GM23338 (cell line): ENCODE measurements at regions not wholly inside any gene's neighbourhood (a gene's known extent, or its start where the extent isn't known, plus 50 kb on each side); places are given as distances from the start of the nearest gene placed in this dataset.

Source experiments
- ATAC-seq: fragments of 200-7000 bp; cut with Tn5 transposase; 3 replicates; pipeline ENCODE4 v1.9.1; 2020
- DNase-seq: peaks from one replicate; pipeline ENCODE4 v3.0.0-alpha.2; 2015; ENCODE audit warnings: low spot score
- H2AFZ ChIP-seq: fragments of 200-600 bp; sonication (generic); 2 replicates; pipeline ENCODE4 v1.8.0; 2016; ENCODE audit warnings: antibody characterized with exemption, mild to moderate bottlenecking, moderate library complexity
- H3F3A ChIP-seq: fragments of 200-600 bp; sonication (generic); replicated peaks from 2 replicates; pipeline ENCODE4 v1.8.0; 2017; ENCODE audit warnings: antibody characterized with exemption, mixed run types, low read depth
- H3K27ac ChIP-seq: fragments of 200-600 bp; sonication (generic); 2 replicates; pipeline ENCODE4 v1.6.1; 2016; ENCODE audit warnings: low read depth
- H3K27me3 ChIP-seq: fragments of 200-600 bp; sonication (generic); 2 replicates; pipeline ENCODE4 v1.8.0; 2016; ENCODE audit warnings: mild to moderate bottlenecking, mixed run types, moderate library complexity; ENCODE audit not compliant: insufficient read depth
- H3K36me3 ChIP-seq: fragments of 200-600 bp; sonication (generic); 2 replicates; pipeline ENCODE4 v1.8.0; 2016; ENCODE audit warnings: mild to moderate bottlenecking; ENCODE audit not compliant: insufficient read depth
- H3K4me1 ChIP-seq: fragments of 200-600 bp; sonication (generic); 2 replicates; pipeline ENCODE4 v1.8.0; 2016; ENCODE audit warnings: mild to moderate bottlenecking, moderate library complexity; ENCODE audit not compliant: insufficient read depth
- H3K4me2 ChIP-seq: fragments of 200-600 bp; sonication (generic); 2 replicates; pipeline ENCODE4 v1.7.1; 2017; ENCODE audit warnings: mixed run types
- H3K4me3 ChIP-seq: fragments of 200-600 bp; sonication (generic); 2 replicates; pipeline ENCODE4 v1.6.1; 2016; ENCODE audit warnings: mixed run types
- H3K79me2 ChIP-seq: fragments of 200-600 bp; sonication (generic); replicated peaks from 2 replicates; pipeline ENCODE4 v1.8.0; 2017; ENCODE audit warnings: mild to moderate bottlenecking; ENCODE audit not compliant: insufficient read depth
- H3K9me2 ChIP-seq: fragments of 200-600 bp; sonication (generic); 2 replicates; pipeline ENCODE4 v1.8.0; 2017; ENCODE audit not compliant: insufficient read depth
- H4K20me1 ChIP-seq: fragments of 200-600 bp; sonication (generic); replicated peaks from 2 replicates; pipeline ENCODE4 v1.8.0; 2017; ENCODE audit warnings: mild to moderate bottlenecking; ENCODE audit not compliant: insufficient read depth
- H3K27ac Mint-ChIP-seq: 2 replicates; pipeline ENCODE4 v1.8.0; 2020; ENCODE audit warnings: inconsistent platforms, mild to moderate bottlenecking, moderate library complexity, mixed read lengths
- H3K27me3 Mint-ChIP-seq: 3 replicates; pipeline ENCODE4 v1.8.0; 2022; ENCODE audit warnings: low read depth, mild to moderate bottlenecking, moderate library complexity, mixed read lengths, inconsistent platforms; ENCODE audit not compliant: insufficient read depth, poor library complexity
- H3K36me3 Mint-ChIP-seq: 3 replicates; pipeline ENCODE4 v1.8.0; 2021; ENCODE audit warnings: low read depth, mild to moderate bottlenecking, inconsistent platforms, moderate library complexity, mixed read lengths
- H3K4me1 Mint-ChIP-seq: 3 replicates; pipeline ENCODE4 v1.8.0; 2020; ENCODE audit warnings: mild to moderate bottlenecking, inconsistent platforms, mixed read lengths
- H3K4me3 Mint-ChIP-seq: 3 replicates; pipeline ENCODE4 v1.8.0; 2021; ENCODE audit warnings: moderate library complexity, mild to moderate bottlenecking, inconsistent platforms, mixed read lengths
- H3K9me3 Mint-ChIP-seq: 3 replicates; pipeline ENCODE4 v1.8.0; 2020; ENCODE audit warnings: moderate library complexity, mild to moderate bottlenecking, inconsistent platforms, mixed read lengths
- CTCF ChIP-seq, 2 experiments: fragments of 200-600 bp in 1 of 2; sonication (generic) in 1 of 2; conservative IDR thresholded peaks; 2 replicates each; pipeline versions ENCODE4 v1.5.1 to v1.6.1; 2016 to 2017; ENCODE audit warnings: antibody characterized with exemption in 2 of 2, low read depth in 2 of 2, mild to moderate bottlenecking in 2 of 2, moderate library complexity in 1 of 2
- EZH2phosphoT487 ChIP-seq: fragments of 200-600 bp; sonication (generic); IDR thresholded peaks from one replicate; pipeline ENCODE4 v1.8.1; 2018; ENCODE audit warnings: antibody characterized with exemption; ENCODE audit not compliant: unreplicated experiment
- STAT1 ChIP-seq: IDR thresholded peaks from one replicate; pipeline ENCODE4 v1.6.1; 2016; ENCODE audit warnings: antibody characterized with exemption; ENCODE audit not compliant: unreplicated experiment
- ZNF114 ChIP-seq: fragments of 250-450 bp; sonication (Bioruptor Pico); IDR thresholded peaks from 2 replicates; pipeline ENCODE4 v1.5.0; 2020; ENCODE audit warnings: mild to moderate bottlenecking, moderate library complexity
- ZNF462 ChIP-seq: fragments of 250-450 bp; sonication (Bioruptor Pico); IDR thresholded peaks from 2 replicates; pipeline ENCODE4 v1.5.0; 2020; ENCODE audit warnings: mild to moderate bottlenecking, moderate library complexity

GRCh38 chr10:89909752-89910151 lies 208.4 kb downstream of the KIF20B start:
- H3K27me3 ChIP-seq: no peaks in the 10 kb centered on the region

More at GRCh38 chr10:89909752-89910151, 208.4 kb downstream of the KIF20B start:
- no peaks in the 10 kb centered on the region for H3K9me3 Mint-ChIP-seq
- ATAC-seq (no peak), DNase-seq (no peak)
- no peak overlapping the region for H3K4me3 ChIP-seq
- H2AFZ ChIP-seq: no peak overlapping the region
- no peaks in the 10 kb centered on the region for H4K20me1 ChIP-seq
- H3K79me2 ChIP-seq: no peaks in the 10 kb centered on the region
- H3K36me3 Mint-ChIP-seq: no peaks in the 10 kb centered on the region
- TF ChIP-seq CTCF (conservative IDR thresholded peaks at IDR 0.05; ENCODE audit: low read depth in 2 of 2) (no peak), ZNF114 (CRISPR knock-in tag) (no peak), STAT1 (no peak), EZH2phosphoT487 (no peak), ZNF462 (CRISPR knock-in tag) (no peak)
- no peaks in the 10 kb centered on the region for H3F3A ChIP-seq
- no peak overlapping the region for H3K4me2 ChIP-seq
- H3K4me3 Mint-ChIP-seq: no peak overlapping the region
- H3K36me3 ChIP-seq: no peaks in the 10 kb centered on the region
- H3K27me3 Mint-ChIP-seq: peaks cover 2% of the 10 kb centered on the region
- no peaks in the 10 kb centered on the region for H3K4me1 Mint-ChIP-seq
- no peak overlapping the region for H3K27ac Mint-ChIP-seq
- H3K9me2 ChIP-seq: no peaks in the 10 kb centered on the region
- H3K27ac ChIP-seq: no peak overlapping the region
- no peaks in the 10 kb centered on the region; the same call in 1 of the 2 replicates for H3K4me1 ChIP-seq
